GM23248 (cell line): ENCODE measurements at regions not wholly inside any gene's neighbourhood (a gene's known extent, or its start where the extent isn't known, plus 50 kb on each side); places are given as distances from the start of the nearest gene placed in this dataset.
A peak's percentile ranks its signal among the peaks of the same experiment; 100 is the strongest.
"Not testable (repeated sequence)": the region's sequence is repeated elsewhere in the genome, so short reads cannot be mapped to it uniquely, and the experiment has no call there.

Experiments used
- DNase-seq: peaks from one replicate; pipeline ENCODE4 v3.0.0-alpha.2; 2015
- H2AFZ ChIP-seq: fragments of 200-600 bp; sonication (generic); 2 replicates; pipeline ENCODE4 v1.6.1; 2016; ENCODE audit warnings: antibody characterized with exemption
- H3F3A ChIP-seq: fragments of 200-600 bp; sonication (generic); 2 replicates; pipeline ENCODE4 v1.6.1; 2016; ENCODE audit warnings: mild to moderate bottlenecking, antibody characterized with exemption, mixed run types; ENCODE audit not compliant: insufficient read depth
- H3K27ac ChIP-seq: fragments of 200-600 bp; sonication (generic); 2 replicates; pipeline ENCODE4 v1.5.1; 2016; ENCODE audit warnings: mild to moderate bottlenecking
- H3K27me3 ChIP-seq: fragments of 200-600 bp; sonication (generic); replicated peaks from 2 replicates; pipeline ENCODE4 v1.6.1; 2016; ENCODE audit warnings: mild to moderate bottlenecking; ENCODE audit not compliant: insufficient read depth
- H3K36me3 ChIP-seq: fragments of 200-600 bp; sonication (generic); 2 replicates; pipeline ENCODE4 v1.6.1; 2016; ENCODE audit warnings: low read depth, mild to moderate bottlenecking
- H3K4me1 ChIP-seq: fragments of 200-600 bp; sonication (generic); 2 replicates; pipeline ENCODE4 v1.6.1; 2016; ENCODE audit warnings: mild to moderate bottlenecking; ENCODE audit not compliant: insufficient read depth
- H3K4me2 ChIP-seq: fragments of 200-600 bp; sonication (generic); one replicate; pipeline ENCODE4 v1.6.1; 2016; ENCODE audit warnings: mild to moderate bottlenecking; ENCODE audit not compliant: unreplicated experiment
- H3K4me3 ChIP-seq: fragments of 200-600 bp; sonication (generic); 2 replicates; pipeline ENCODE4 v1.5.1; 2016; ENCODE audit warnings: mild to moderate bottlenecking
- H3K79me2 ChIP-seq: fragments of 200-600 bp; sonication (generic); 2 replicates; pipeline ENCODE4 v1.6.1; 2016; ENCODE audit warnings: mild to moderate bottlenecking; ENCODE audit not compliant: insufficient read depth
- H3K9ac ChIP-seq: fragments of 200-600 bp; sonication (generic); 2 replicates; pipeline ENCODE4 v1.6.1; 2016; ENCODE audit warnings: mild to moderate bottlenecking
- H3K9me2 ChIP-seq: fragments of 200-600 bp; sonication (generic); 2 replicates; pipeline ENCODE4 v1.6.1; 2016; ENCODE audit warnings: mixed run types, mild to moderate bottlenecking, moderate library complexity; ENCODE audit not compliant: insufficient read depth
- H3K9me3 ChIP-seq: fragments of 200-600 bp; sonication (generic); one replicate; pipeline ENCODE4 v1.6.1; 2017; ENCODE audit warnings: low read depth
- H4K20me1 ChIP-seq: fragments of 200-600 bp; sonication (generic); 2 replicates; pipeline ENCODE4 v1.6.0; 2016; ENCODE audit not compliant: insufficient read depth
- EZH2 ChIP-seq: fragments of 200-600 bp; sonication (generic); IDR thresholded peaks from 2 replicates; pipeline ENCODE4 v1.6.1; 2018; ENCODE audit warnings: antibody characterized with exemption, mild to moderate bottlenecking; ENCODE audit not compliant: insufficient read depth, poor library complexity, severe bottlenecking
- EZH2phosphoT487 ChIP-seq: fragments of 200-600 bp; sonication (generic); IDR thresholded peaks from 2 replicates; pipeline ENCODE4 v1.6.1; 2018; ENCODE audit warnings: antibody characterized with exemption, moderate library complexity, mild to moderate bottlenecking, low read depth; ENCODE audit not compliant: insufficient read depth
- WGBS, 2 experiments: methylation state at CpG; one replicate each; pipeline ENCODE4 v1.1.6; 2015 to 2017; ENCODE audit warnings: low lambda C conversion rate in 2 of 2, low coverage in 1 of 2; ENCODE audit errors: missing lambda C conversion rate in 2 of 2; 5-methylcytosine and 5-hydroxymethylcytosine counted together
- in situ Hi-C: fragments of 300-500 bp; cut with MboI; formaldehyde crosslinking; loops from 2 replicates; pipeline ENCODE4 v1.15.0; 2020

GRCh38 chr5:4584982-4585381, 555.1 kb upstream of the ADAMTS16 start:
- 1% methylated on average over 8 of the region's 8 CpGs for WGBS, 2 experiments
- TF ChIP-seq EZH2phosphoT487: no peak
- no peak for TF ChIP-seq EZH2
- Histone ChIP-seq H4K20me1 (no peaks in the 10 kb centered on the region), H3K4me1 (no peaks in the 10 kb centered on the region), H3K9me3 (no peaks in the 10 kb centered on the region), H3K9me2 (no peaks in the 10 kb centered on the region), H3K36me3 (no peaks in the 10 kb centered on the region), H3K79me2 (no peaks in the 10 kb centered on the region), H3F3A (no peaks in the 10 kb centered on the region), H2AFZ (no peak overlapping the region), H3K4me2 (no peak overlapping the region), H3K27me3 (no peaks in the 10 kb centered on the region), H3K4me3 (no peak overlapping the region), H3K9ac (no peak overlapping the region), H3K27ac (no peak overlapping the region)
- DNase-seq: peak; percentile 46
- in situ Hi-C loops: no loop called here

- H3K27ac ChIP-seq: no peak overlapping the region
- no peak for DNase-seq
- H3K9me2 ChIP-seq: no peaks in the 10 kb centered on the region
- no peaks in the 10 kb centered on the region for H3K9me3 ChIP-seq
- no peak overlapping the region for H3K4me3 ChIP-seq
- WGBS, 2 experiments: 43 to 47% methylated on average over 6 of the region's 6 CpGs
- H3F3A ChIP-seq: no peaks in the 10 kb centered on the region
- no peaks in the 10 kb centered on the region for H3K27me3 ChIP-seq
- no peak overlapping the region for H2AFZ ChIP-seq
- no peaks in the 10 kb centered on the region for H3K36me3 ChIP-seq
- TF ChIP-seq EZH2 (no peak), EZH2phosphoT487 (no peak)
- no peaks in the 10 kb centered on the region for H3K4me1 ChIP-seq
- H3K4me2 ChIP-seq: no peak overlapping the region
- H3K79me2 ChIP-seq: no peaks in the 10 kb centered on the region
- in situ Hi-C loops: no loop called here
- H4K20me1 ChIP-seq: no peaks in the 10 kb centered on the region
- H3K9ac ChIP-seq: no peak overlapping the region
Measured at GRCh38 chr5:4613440-4613839, 526.7 kb upstream of the ADAMTS16 start.

GRCh38 chr5:4614088-4614487, 526.0 kb upstream of the ADAMTS16 start:
- 23 to 29% methylated on average over 6 of the region's 6 CpGs for WGBS, 2 experiments
- TF ChIP-seq EZH2phosphoT487 (no peak), EZH2 (no peak)
- Histone ChIP-seq H4K20me1 (no peaks in the 10 kb centered on the region), H3K9ac (no peak overlapping the region), H3F3A (no peaks in the 10 kb centered on the region), H3K79me2 (no peaks in the 10 kb centered on the region), H2AFZ (no peak overlapping the region), H3K4me2 (no peak overlapping the region), H3K9me2 (no peaks in the 10 kb centered on the region), H3K27me3 (no peaks in the 10 kb centered on the region), H3K4me1 (no peaks in the 10 kb centered on the region), H3K4me3 (no peak overlapping the region), H3K36me3 (no peaks in the 10 kb centered on the region), H3K9me3 (no peaks in the 10 kb centered on the region), H3K27ac (no peak overlapping the region)
- no peak for DNase-seq
- in situ Hi-C loops: no loop called here

GRCh38 chr5:4615369-4615768, 524.8 kb upstream of the ADAMTS16 start:
- H3K36me3 ChIP-seq, H3K27ac ChIP-seq, H4K20me1 ChIP-seq, H3K9ac ChIP-seq, H3F3A ChIP-seq, H3K4me1 ChIP-seq, H3K9me3 ChIP-seq, H2AFZ ChIP-seq, H3K9me2 ChIP-seq, DNase-seq, H3K4me3 ChIP-seq, H3K79me2 ChIP-seq, H3K4me2 ChIP-seq, in situ Hi-C loops, H3K27me3 ChIP-seq: not testable (repeated sequence)
- 74 to 75% methylated on average over 23 to 26 of the region's 26 CpGs for WGBS, 2 experiments

- H3K79me2 ChIP-seq: no peaks in the 10 kb centered on the region
- in situ Hi-C loops: no loop called here
- H4K20me1 ChIP-seq: no peaks in the 10 kb centered on the region
- H3K9me3 ChIP-seq: no peaks in the 10 kb centered on the region
- H3K4me1 ChIP-seq: no peaks in the 10 kb centered on the region
- no peaks in the 10 kb centered on the region for H3K27me3 ChIP-seq
- TF ChIP-seq EZH2phosphoT487 (no peak), EZH2 (no peak)
- H3K4me2 ChIP-seq: no peak overlapping the region
- no peak overlapping the region for H2AFZ ChIP-seq
- 33 to 37% methylated on average over 5 of the region's 5 CpGs for WGBS, 2 experiments
- no peaks in the 10 kb centered on the region for H3F3A ChIP-seq
- H3K9me2 ChIP-seq: no peaks in the 10 kb centered on the region
- H3K36me3 ChIP-seq: no peaks in the 10 kb centered on the region
- no peak for DNase-seq
- H3K4me3 ChIP-seq: no peak overlapping the region
- no peak overlapping the region for H3K9ac ChIP-seq
- no peak overlapping the region for H3K27ac ChIP-seq
Measured at GRCh38 chr5:4625206-4625896, 514.8 kb upstream of the ADAMTS16 start.
